Stomach (tissue), 8 donors: ENCODE measurements at regions not wholly inside any gene's neighbourhood (a gene's known extent, or its start where the extent isn't known, plus 50 kb on each side); places are given as distances from the start of the nearest gene placed in this dataset.
A peak's percentile ranks its signal among the peaks of the same experiment; 100 is the strongest.

Source experiments
- DNase-seq, 2 donors: peaks; one replicate each; pipeline versions ENCODE4 v3.0.0 to v3.0.0-alpha.2; 2013 to 2019
- H3K27ac ChIP-seq, 5 donors: fragments of 200-600 bp in 4 of 5; sonication (generic) in 4 of 5; one replicate each; pipeline ENCODE4 v1.5.1; 2013 to 2019; ENCODE audit warnings: mild to moderate bottlenecking in 1 of 5, moderate library complexity in 1 of 5
- H3K27me3 ChIP-seq, 3 donors: fragments of 200-600 bp; sonication (generic); one replicate each; pipeline ENCODE4 v1.5.1; 2017 to 2019; ENCODE audit warnings: mixed run types in 1 of 3
- H3K36me3 ChIP-seq, 4 donors: fragments of 200-600 bp; sonication (generic); 1 replicate in 3 of 4; 2 replicates in 1 of 4; pipeline ENCODE4 v1.5.1; 2016 to 2019
- H3K4me1 ChIP-seq, 4 donors: fragments of 200-600 bp; sonication (generic); one replicate each; pipeline ENCODE4 v1.5.1; 2016 to 2019
- H3K4me3 ChIP-seq, 4 donors: fragments of 200-600 bp; sonication (generic) in 3 of 4; one replicate each; pipeline ENCODE4 v1.5.1; 2016 to 2019; ENCODE audit warnings: mild to moderate bottlenecking in 1 of 4
- H3K9me3 ChIP-seq, 4 donors: fragments of 200-600 bp; sonication (generic); one replicate each; pipeline ENCODE4 v1.5.1; 2016 to 2019
- CTCF ChIP-seq, 7 experiments: fragments of 450-650 bp in 4 of 7; fragments of 200-600 bp in 3 of 7; sonication (generic) in 3 of 7; IDR thresholded peaks; one replicate each; pipeline ENCODE4 v1.5.1; 2016 to 2019; ENCODE audit warnings: antibody characterized with exemption in 7 of 7, control low read depth in 2 of 7, mild to moderate bottlenecking in 1 of 7
- EP300 ChIP-seq: sonication (generic); formaldehyde crosslinking; IDR thresholded peaks from one replicate; pipeline ENCODE4 v1.6.1; 2017; ENCODE audit warnings: antibody characterized with exemption
- POLR2A ChIP-seq, 4 donors: fragments of 450-650 bp; IDR thresholded peaks; one replicate each; pipeline ENCODE4 v1.6.1; 2016; ENCODE audit warnings: antibody characterized with exemption in 4 of 4, control low read depth in 2 of 4, mild to moderate bottlenecking in 1 of 4, moderate library complexity in 1 of 4
- POLR2AphosphoS5 ChIP-seq, 3 donors: sonication (generic); formaldehyde crosslinking; IDR thresholded peaks; one replicate each; pipeline ENCODE4 v1.6.1; 2016; ENCODE audit warnings: antibody characterized with exemption in 3 of 3
- WGBS, 5 donors: extraction: QIAGEN DNeasy Blood & Tissue Kit in 3 of 5; methylation state at CpG; one replicate each; pipeline versions ENCODE4 v1.1.5 to v1.1.7; 2013 to 2018; 5-methylcytosine and 5-hydroxymethylcytosine counted together
- intact Hi-C: fragments of 100-400 bp; cut with DNase I; formaldehyde crosslinking; loops from one replicate; pipeline ENCODE4 v1.15.1; 2023; ENCODE audit warnings: low total_unique reads
- donor health status: healthy with polysubstance abuse.
- donor health status: Bipolar disorder and iron deficiency.
- donor health status: healthy.

GRCh38 chr10:128873411-128874054 lies 593.5 kb upstream of the MGMT start:
- Histone ChIP-seq H3K27ac (no peak overlapping the region), H3K9me3 (no peaks in the 10 kb centered on the region), H3K4me3 (no peak overlapping the region), H3K27me3 (no peaks in the 10 kb centered on the region), H3K36me3 (no peaks in the 10 kb centered on the region), H3K4me1 (no peaks in the 10 kb centered on the region)
- intact Hi-C loops: no loop called here
- no peak for DNase-seq
- TF ChIP-seq EP300: no peak
- no peak for TF ChIP-seq POLR2A (IDR thresholded peaks at IDR 0.05)
- WGBS, 5 donors: 25 to 37% (median 27%) methylated on average over 6 of the region's 6 CpGs

GRCh38 chr10:128874331-128874730 lies 592.7 kb upstream of the MGMT start:
- DNase-seq: no peak
- H3K9me3 ChIP-seq: no peaks in the 10 kb centered on the region
- H3K4me3 ChIP-seq: no peak overlapping the region
- no peaks in the 10 kb centered on the region for H3K4me1 ChIP-seq
- no peak for TF ChIP-seq EP300
- TF ChIP-seq POLR2AphosphoS5 (IDR thresholded peaks at IDR 0.05): no peak
- no peak for TF ChIP-seq POLR2A (IDR thresholded peaks at IDR 0.05)
- no peak for TF ChIP-seq CTCF (IDR thresholded peaks at IDR 0.05)
- H3K27me3 ChIP-seq: peaks cover 0 to 3% (median 0%) of the 10 kb centered on the region in 3 donors
- H3K36me3 ChIP-seq: no peaks in the 10 kb centered on the region
- H3K27ac ChIP-seq: no peak overlapping the region
- 75 to 93% (median 83%) methylated on average over 3 of the region's 3 CpGs for whole genome bisulfite sequencing, 5 donors
- intact Hi-C loops: no loop called here

GRCh38 chr10:128875030-128875744 lies 591.9 kb upstream of the MGMT start:
- H3K27ac ChIP-seq: peak overlapping the region in 1 of 5 donors; percentile 46
- TF ChIP-seq POLR2AphosphoS5 (IDR thresholded peaks at IDR 0.05) (no peak), POLR2A (IDR thresholded peaks at IDR 0.05) (no peak), CTCF (IDR thresholded peaks at IDR 0.05) (no peak), EP300 (no peak)

GRCh38 chr10:128875956-128876736 lies 590.9 kb upstream of the MGMT start:
- Histone ChIP-seq H3K27ac (peak overlapping the region in 2 of 5 donors; percentile 22 to 46), H3K36me3 (no peaks in the 10 kb centered on the region), H3K9me3 (no peaks in the 10 kb centered on the region), H3K27me3 (peaks cover 0 to 9% (median 0%) of the 10 kb centered on the region in 3 donors), H3K4me3 (no peak overlapping the region), H3K4me1 (no peaks in the 10 kb centered on the region)
- WGBS, 5 donors: 81 to 87% (median 82%) methylated on average over 7 of the region's 7 CpGs
- intact Hi-C loops: no loop called here
- no peak for TF ChIP-seq EP300
- no peak for TF ChIP-seq POLR2AphosphoS5 (IDR thresholded peaks at IDR 0.05)
- no peak for TF ChIP-seq POLR2A (IDR thresholded peaks at IDR 0.05)
- no peak for TF ChIP-seq CTCF (IDR thresholded peaks at IDR 0.05)
- DNase-seq: peak in 1 of 2 donors; percentile 53

More at GRCh38 chr10:128875030-128875744, 591.9 kb upstream of the MGMT start:
- no peaks in the 10 kb centered on the region for H3K4me1 ChIP-seq
- H3K4me3 ChIP-seq: no peak overlapping the region
- 72 to 77% (median 75%) methylated on average over 8 of the region's 8 CpGs for WGBS, 5 donors
- H3K9me3 ChIP-seq: no peaks in the 10 kb centered on the region
- DNase-seq: no peak
- no peaks in the 10 kb centered on the region for H3K36me3 ChIP-seq
- intact Hi-C loops: no loop called here
- peaks cover 0 to 9% (median 0%) of the 10 kb centered on the region in 3 donors for H3K27me3 ChIP-seq
